ENCODE measurements at regions not wholly inside any gene's neighbourhood (a gene's known extent, or its start where the extent isn't known, plus 50 kb on each side); places are given as distances from the start of the nearest gene placed in this dataset.

GRCh38 chr1:13929313-13929712, 229.3 kb downstream of the PRDM2 start:
- DNase-seq (ENCODE audit: extremely low read depth, low read depth): no peak
- no peak for TF ChIP-seq CTCF (IDR thresholded peaks at IDR 0.05; ENCODE audit: low read depth, low read length, missing control alignments)
- H3K4me3 ChIP-seq (replicated peaks; ENCODE audit: low read depth, low read length): no peak overlapping the region

GRCh38 chr1:13930151-13930550, 230.2 kb downstream of the PRDM2 start:
- no peak for DNase-seq (ENCODE audit: extremely low read depth, low read depth)
- no peak overlapping the region for H3K4me3 ChIP-seq (replicated peaks; ENCODE audit: low read depth, low read length)
- peak; percentile 8 for TF ChIP-seq CTCF (IDR thresholded peaks at IDR 0.05; ENCODE audit: low read depth, low read length, missing control alignments)

GRCh38 chr1:13931226-13931625, 231.2 kb downstream of the PRDM2 start:
- no peak overlapping the region for H3K4me3 ChIP-seq (replicated peaks; ENCODE audit: low read depth, low read length)
- no peak for DNase-seq (ENCODE audit: extremely low read depth, low read depth)

GRCh38 chr1:13935336-13935735, 235.3 kb downstream of the PRDM2 start:
- no peak for DNase-seq (ENCODE audit: extremely low read depth, low read depth)
- TF ChIP-seq CTCF (IDR thresholded peaks at IDR 0.05; ENCODE audit: low read depth, low read length, missing control alignments): no peak
- no peak overlapping the region for H3K4me3 ChIP-seq (replicated peaks; ENCODE audit: low read depth, low read length)

More at GRCh38 chr1:13931226-13931625, 231.2 kb downstream of the PRDM2 start:
- TF ChIP-seq CTCF (IDR thresholded peaks at IDR 0.05; ENCODE audit: low read depth, low read length, missing control alignments): no peak

- H3K4me3 ChIP-seq (replicated peaks; ENCODE audit: low read depth, low read length): no peak overlapping the region
- no peak for TF ChIP-seq CTCF (IDR thresholded peaks at IDR 0.05; ENCODE audit: low read depth, low read length, missing control alignments)
- DNase-seq (ENCODE audit: extremely low read depth, low read depth): no peak
Measured at GRCh38 chr1:13941315-13941714, 241.3 kb downstream of the PRDM2 start.

GRCh38 chr1:13943055-13943454, 243.1 kb downstream of the PRDM2 start:
- DNase-seq (ENCODE audit: extremely low read depth, low read depth): no peak
- no peak for TF ChIP-seq CTCF (IDR thresholded peaks at IDR 0.05; ENCODE audit: low read depth, low read length, missing control alignments)
- H3K4me3 ChIP-seq (replicated peaks; ENCODE audit: low read depth, low read length): no peak overlapping the region

- no peak for TF ChIP-seq CTCF (IDR thresholded peaks at IDR 0.05; ENCODE audit: low read depth, low read length, missing control alignments)
- DNase-seq (ENCODE audit: extremely low read depth, low read depth): no peak
- H3K4me3 ChIP-seq (replicated peaks; ENCODE audit: low read depth, low read length): no peak overlapping the region
Measured at GRCh38 chr1:13945856-13946255, 245.9 kb downstream of the PRDM2 start.
